Trophoblast cell (in vitro differentiated cells and primary cell): ENCODE measurements at regions not wholly inside any gene's neighbourhood (a gene's known extent, or its start where the extent isn't known, plus 50 kb on each side); places are given as distances from the start of the nearest gene placed in this dataset.

Experiments
- DNase-seq, 2 donors: peaks; one replicate each; pipeline ENCODE4 v3.0.0-alpha.2; 2016
- H2AFZ ChIP-seq: 2 replicates; pipeline ENCODE4 v1.6.1; 2013; ENCODE audit warnings: low read length, moderate library complexity, mild to moderate bottlenecking; ENCODE audit not compliant: insufficient read depth, poor library complexity
- H2AK5ac ChIP-seq: 2 replicates; pipeline ENCODE4 v1.6.1; 2013; ENCODE audit warnings: mild to moderate bottlenecking, low read length
- H2BK120ac ChIP-seq: 2 replicates; pipeline ENCODE4 v1.6.1; 2013; ENCODE audit warnings: low read length, mild to moderate bottlenecking, moderate library complexity; ENCODE audit not compliant: insufficient read depth, poor library complexity
- H2BK12ac ChIP-seq: 2 replicates; pipeline ENCODE4 v1.6.1; 2013; ENCODE audit warnings: mild to moderate bottlenecking, low read length, moderate library complexity
- H2BK5ac ChIP-seq: 2 replicates; pipeline ENCODE4 v1.6.1; 2013; ENCODE audit warnings: low read length, low read depth, moderate library complexity, mild to moderate bottlenecking; ENCODE audit not compliant: poor library complexity
- H3K14ac ChIP-seq: 2 replicates; pipeline ENCODE4 v1.6.1; 2013; ENCODE audit warnings: mild to moderate bottlenecking, low read length
- H3K18ac ChIP-seq: 2 replicates; pipeline ENCODE4 v1.6.1; 2013; ENCODE audit warnings: mild to moderate bottlenecking, low read length
- H3K23ac ChIP-seq: 2 replicates; pipeline ENCODE4 v1.6.1; 2013; ENCODE audit warnings: low read length
- H3K27ac ChIP-seq: 2 replicates; pipeline ENCODE4 v1.5.1; 2013; ENCODE audit warnings: low read depth, mild to moderate bottlenecking, inconsistent platforms, low read length, moderate library complexity
- H3K27me3 ChIP-seq: 2 replicates; pipeline ENCODE4 v1.6.1; 2013; ENCODE audit warnings: inconsistent platforms, mild to moderate bottlenecking, low read length, moderate library complexity; ENCODE audit not compliant: insufficient read depth
- H3K36me3 ChIP-seq, 2 experiments: 1 replicate in 1 of 2; 2 replicates in 1 of 2; pipeline ENCODE4 v1.6.1; 2013; ENCODE audit warnings: low read length in 2 of 2, mild to moderate bottlenecking in 2 of 2, moderate library complexity in 1 of 2; ENCODE audit not compliant: insufficient read depth in 2 of 2, control insufficient read depth in 1 of 2
- H3K4ac ChIP-seq: 2 replicates; pipeline ENCODE4 v1.6.1; 2013; ENCODE audit warnings: low read depth, mild to moderate bottlenecking, low read length, moderate library complexity
- H3K4me1 ChIP-seq, 2 experiments: 1 replicate in 1 of 2; 2 replicates in 1 of 2; pipeline ENCODE4 v1.6.1; 2013; ENCODE audit warnings: low read length in 2 of 2, mild to moderate bottlenecking in 2 of 2, moderate library complexity in 1 of 2; ENCODE audit not compliant: insufficient read depth in 2 of 2, control insufficient read depth in 1 of 2
- H3K4me2 ChIP-seq: 2 replicates; pipeline ENCODE4 v1.6.1; 2013; ENCODE audit warnings: inconsistent platforms, mild to moderate bottlenecking, low read length, moderate library complexity
- H3K4me3 ChIP-seq: 2 replicates; pipeline ENCODE4 v1.5.1; 2013; ENCODE audit warnings: mild to moderate bottlenecking, low read depth, low read length, inconsistent platforms
- H3K79me1 ChIP-seq: one replicate; pipeline ENCODE4 v1.6.1; 2013; ENCODE audit warnings: low read length
- H3K79me2 ChIP-seq: 2 replicates; pipeline ENCODE4 v1.6.1; 2013; ENCODE audit warnings: low read length, mild to moderate bottlenecking; ENCODE audit not compliant: control insufficient read depth, insufficient read depth, poor library complexity
- H3K9ac ChIP-seq: 2 replicates; pipeline ENCODE4 v1.6.1; 2013; ENCODE audit warnings: mild to moderate bottlenecking, low read length
- H3K9me3 ChIP-seq: 2 replicates; pipeline ENCODE4 v1.6.1; 2013; ENCODE audit warnings: low read depth, mild to moderate bottlenecking, control low read depth, inconsistent platforms, low read length; ENCODE audit not compliant: insufficient read depth
- H4K12ac ChIP-seq: 2 replicates; pipeline ENCODE4 v1.6.1; 2013; ENCODE audit warnings: low read depth, mild to moderate bottlenecking, low read length, moderate library complexity
- H4K8ac ChIP-seq: 2 replicates; pipeline ENCODE4 v1.6.1; 2013; ENCODE audit warnings: low read depth, mild to moderate bottlenecking, low read length, moderate library complexity
- H4K91ac ChIP-seq: one replicate; pipeline ENCODE4 v1.6.1; 2013; ENCODE audit warnings: low read depth, mild to moderate bottlenecking, low read length, moderate library complexity
- whole genome bisulfite sequencing: extraction: QIAGEN DNeasy Blood & Tissue Kit; methylation state at CpG from one replicate; pipeline ENCODE4 v1.1.7; 2013; ENCODE audit warnings: missing lambda C conversion rate; ENCODE audit not compliant: insufficient read length, insufficient coverage; ENCODE audit errors: extremely low coverage; 5-methylcytosine and 5-hydroxymethylcytosine counted together

- Histone ChIP-seq H4K8ac (no peak overlapping the region), H3K79me1 (no peaks in the 10 kb centered on the region), H3K4me3 (no peak overlapping the region), H3K36me3 (no peaks in the 10 kb centered on the region), H2BK120ac (no peak overlapping the region), H3K4me2 (no peak overlapping the region), H4K91ac (no peak overlapping the region), H2AK5ac (no peak overlapping the region), H3K4ac (no peak overlapping the region), H3K14ac (no peak overlapping the region), H3K9me3 (no peaks in the 10 kb centered on the region), H3K23ac (no peak overlapping the region), H3K18ac (no peak overlapping the region), H3K79me2 (no peaks in the 10 kb centered on the region), H3K9ac (no peak overlapping the region), H4K12ac (no peak overlapping the region), H3K4me1 (no peaks in the 10 kb centered on the region), H3K27me3 (no peaks in the 10 kb centered on the region), H2BK12ac (no peak overlapping the region), H2BK5ac (no peak overlapping the region), H2AFZ (no peak overlapping the region), H3K27ac (no peak overlapping the region)
- WGBS, result no CpG with 5 or more reads among the region's 2 CpGs
- no peak for DNase-seq
Observed at GRCh38 chr3:162512488-162512887, 1015.9 kb downstream of the OTOL1 start.

GRCh38 chr3:162517110-162517509 lies 1020.5 kb downstream of the OTOL1 start:
- Histone ChIP-seq H3K9ac (no peak overlapping the region), H3K14ac (no peak overlapping the region), H3K4ac (no peak overlapping the region), H2AFZ (no peak overlapping the region), H3K79me2 (no peaks in the 10 kb centered on the region), H3K27me3 (no peaks in the 10 kb centered on the region), H3K18ac (no peak overlapping the region), H2AK5ac (no peak overlapping the region), H3K27ac (no peak overlapping the region), H3K79me1 (no peaks in the 10 kb centered on the region), H4K91ac (no peak overlapping the region), H2BK5ac (no peak overlapping the region), H3K4me2 (no peak overlapping the region), H3K23ac (no peak overlapping the region), H2BK120ac (no peak overlapping the region), H2BK12ac (no peak overlapping the region), H4K8ac (no peak overlapping the region), H3K9me3 (no peaks in the 10 kb centered on the region), H3K36me3 (no peaks in the 10 kb centered on the region), H3K4me3 (no peak overlapping the region), H4K12ac (no peak overlapping the region), H3K4me1 (no peaks in the 10 kb centered on the region)
- no peak for DNase-seq

GRCh38 chr3:162521669-162522068 lies 1025.1 kb downstream of the OTOL1 start:
- Histone ChIP-seq H2BK5ac (no peak overlapping the region), H3K79me1 (no peaks in the 10 kb centered on the region), H3K4me2 (no peak overlapping the region), H4K8ac (no peak overlapping the region), H3K4ac (no peak overlapping the region), H3K79me2 (no peaks in the 10 kb centered on the region), H2AK5ac (peak overlapping the region; percentile 37), H4K91ac (no peak overlapping the region), H4K12ac (no peak overlapping the region), H3K14ac (no peak overlapping the region), H3K27me3 (no peaks in the 10 kb centered on the region), H2BK12ac (peak overlapping the region; percentile 13), H3K27ac (no peak overlapping the region), H3K23ac (no peak overlapping the region), H3K4me3 (no peak overlapping the region), H3K18ac (no peak overlapping the region), H2AFZ (no peak overlapping the region), H2BK120ac (no peak overlapping the region), H3K9ac (no peak overlapping the region), H3K36me3 (no peaks in the 10 kb centered on the region), H3K9me3 (no peaks in the 10 kb centered on the region), H3K4me1 (peaks cover 0 to 3% of the 10 kb centered on the region in 2 experiments)
- DNase-seq, result no peak
- WGBS, result no CpG with 5 or more reads among the region's 2 CpGs

GRCh38 chr3:162525066-162525742 lies 1028.6 kb downstream of the OTOL1 start:
- no peak overlapping the region for H3K4ac ChIP-seq
- H2BK120ac ChIP-seq, result no peak overlapping the region
- no peak overlapping the region for H3K4me2 ChIP-seq
- H3K23ac ChIP-seq, result no peak overlapping the region
- DNase-seq, result no peak
- peaks cover 0 to 3% of the 10 kb centered on the region in 2 experiments for H3K4me1 ChIP-seq
- H3K27ac ChIP-seq, result no peak overlapping the region
- no peaks in the 10 kb centered on the region for H3K36me3 ChIP-seq
- no peak overlapping the region for H3K9ac ChIP-seq
- H3K79me2 ChIP-seq, result no peaks in the 10 kb centered on the region
- no peak overlapping the region for H3K18ac ChIP-seq
- no peak overlapping the region for H2BK5ac ChIP-seq
- H3K9me3 ChIP-seq, result no peaks in the 10 kb centered on the region
- no peak overlapping the region for H2AK5ac ChIP-seq
- no peaks in the 10 kb centered on the region for H3K27me3 ChIP-seq
- H3K14ac ChIP-seq, result no peak overlapping the region
- no peak overlapping the region for H2BK12ac ChIP-seq
- H4K12ac ChIP-seq, result no peak overlapping the region
- WGBS, result no CpG with 5 or more reads among the region's 2 CpGs
- H4K91ac ChIP-seq, result no peak overlapping the region
- no peak overlapping the region for H4K8ac ChIP-seq
- H3K79me1 ChIP-seq, result no peaks in the 10 kb centered on the region
- no peak overlapping the region for H3K4me3 ChIP-seq
- H2AFZ ChIP-seq, result no peak overlapping the region
